Panc1 (cell line): ENCODE measurements at regions not wholly inside any gene's neighbourhood (a gene's known extent, or its start where the extent isn't known, plus 50 kb on each side); places are given as distances from the start of the nearest gene placed in this dataset.

Experiments used
- ATAC-seq: fragments of 200-7000 bp; cut with Tn5 transposase; 2 replicates; pipeline ENCODE4 v1.9.1; 2020; ENCODE audit warnings: mild to moderate bottlenecking, moderate library complexity
- BruUV-seq: library from RNA; stranded (reverse); fragments of 400-500 nt; replicated peaks from 2 replicates; lab custom pipeline; 2021; lab: Mats Ljungman, UMichigan
- CTCF ChIA-PET: fragments of 300-600 bp; sonication (Branson Sonifier 250); formaldehyde crosslinking; loops from one replicate; lab custom pipeline; 2022; ENCODE audit warnings: antibody characterized with exemption; lab: Charles Lee
- POLR2A ChIA-PET: fragments of 300-600 bp; sonication (Branson Sonifier 250); formaldehyde crosslinking; loops from one replicate; lab custom pipeline; 2022; ENCODE audit warnings: antibody characterized with exemption; lab: Charles Lee
- DNase-seq: peaks from one replicate; pipeline ENCODE4 v3.0.0-alpha.2; 2010; ENCODE audit warnings: low read depth, low spot score
- H3K27ac ChIP-seq: 2 replicates; pipeline ENCODE4 v1.5.1; 2011; ENCODE audit warnings: mild to moderate bottlenecking, low read length, inconsistent platforms
- H3K27me3 ChIP-seq: fragments of 200-500 bp; sonication (Bioruptor generic); 2 replicates; pipeline ENCODE4 v1.6.0; 2014; ENCODE audit warnings: low read length, inconsistent platforms; ENCODE audit not compliant: control insufficient read depth, insufficient read depth
- H3K36me3 ChIP-seq: fragments of 200-500 bp; sonication (Bioruptor generic); 2 replicates; pipeline ENCODE4 v1.5.1; 2014; ENCODE audit warnings: inconsistent platforms, mild to moderate bottlenecking, low read length, moderate library complexity; ENCODE audit not compliant: control insufficient read depth, insufficient read depth
- H3K4me1 ChIP-seq: 2 replicates; pipeline ENCODE4 v1.5.1; 2011; ENCODE audit warnings: inconsistent platforms, mild to moderate bottlenecking, low read length, moderate library complexity; ENCODE audit not compliant: control insufficient read depth, insufficient read depth
- H3K4me3 ChIP-seq, 2 experiments: 2 replicates each; pipeline ENCODE4 v1.5.1; 2011 to 2012; ENCODE audit warnings: low read depth in 2 of 2, low read length in 2 of 2, mild to moderate bottlenecking in 2 of 2, inconsistent platforms in 1 of 2, moderate library complexity in 1 of 2
- H3K9me3 ChIP-seq: fragments of 200-500 bp; sonication (Bioruptor generic); 2 replicates; pipeline ENCODE4 v1.5.1; 2014; ENCODE audit warnings: low read depth, mild to moderate bottlenecking, inconsistent platforms, low read length, moderate library complexity; ENCODE audit not compliant: control insufficient read depth, insufficient read depth
- CTCF ChIP-seq: fragments of 450-650 bp; IDR thresholded peaks from 2 replicates; pipeline ENCODE4 v1.5.1; 2017; ENCODE audit warnings: mild to moderate bottlenecking
- POLR2AphosphoS5 ChIP-seq: IDR thresholded peaks from 2 replicates; pipeline ENCODE4 v1.6.1; 2012; ENCODE audit warnings: mild to moderate bottlenecking, low read depth, low read length, moderate library complexity
- SIN3A ChIP-seq: IDR thresholded peaks from 2 replicates; pipeline ENCODE4 v1.6.1; 2012; ENCODE audit warnings: low read depth, mild to moderate bottlenecking, low read length, moderate library complexity, borderline replicate concordance; ENCODE audit not compliant: insufficient read depth
- TCF7L2 ChIP-seq: IDR thresholded peaks from 2 replicates; pipeline ENCODE4 v1.6.1; 2011; ENCODE audit warnings: mild to moderate bottlenecking, low read depth, low read length, inconsistent platforms
- in situ Hi-C: cut with HindIII; loops from 2 replicates; pipeline ENCODE4 v1.10.0; 2016; ENCODE audit warnings: low sequenced_read_pairs, low pct_unique_long_range_greater_than_20kb
- intact Hi-C: fragments of 100-400 bp; cut with micrococcal nuclease; formaldehyde crosslinking; loops from one replicate; pipeline ENCODE4 v1.10.0; 2022; ENCODE audit not compliant: unreplicated experiment
- TF ChIP-seq, protein P1 (sequence below), 2 experiments: IDR thresholded peaks; 2 replicates each; pipeline ENCODE4 v1.6.1; 2011 to 2012; ENCODE audit warnings: low read depth in 2 of 2, control low read depth in 1 of 2, low read length in 1 of 2, mild to moderate bottlenecking in 1 of 2, moderate library complexity in 1 of 2; ENCODE audit not compliant: insufficient read depth in 1 of 2

- BruUV-seq, result no TSS peak
- Histone ChIP-seq H3K27ac (no peak overlapping the region), H3K4me3 (no peak overlapping the region), H3K4me1 (no peaks in the 10 kb centered on the region), H3K27me3 (no peaks in the 10 kb centered on the region), H3K36me3 (no peaks in the 10 kb centered on the region), H3K9me3 (peaks cover 62% of the 10 kb centered on the region)
- ChIA-PET POLR2A (no interaction called here), CTCF (no interaction called here)
- ATAC-seq (no peak), DNase-seq (no peak)
- TF ChIP-seq SIN3A (no peak), POLR2AphosphoS5 (no peak), TCF7L2 (no peak), CTCF (no peak)
- TF ChIP-seq, protein P1, sequence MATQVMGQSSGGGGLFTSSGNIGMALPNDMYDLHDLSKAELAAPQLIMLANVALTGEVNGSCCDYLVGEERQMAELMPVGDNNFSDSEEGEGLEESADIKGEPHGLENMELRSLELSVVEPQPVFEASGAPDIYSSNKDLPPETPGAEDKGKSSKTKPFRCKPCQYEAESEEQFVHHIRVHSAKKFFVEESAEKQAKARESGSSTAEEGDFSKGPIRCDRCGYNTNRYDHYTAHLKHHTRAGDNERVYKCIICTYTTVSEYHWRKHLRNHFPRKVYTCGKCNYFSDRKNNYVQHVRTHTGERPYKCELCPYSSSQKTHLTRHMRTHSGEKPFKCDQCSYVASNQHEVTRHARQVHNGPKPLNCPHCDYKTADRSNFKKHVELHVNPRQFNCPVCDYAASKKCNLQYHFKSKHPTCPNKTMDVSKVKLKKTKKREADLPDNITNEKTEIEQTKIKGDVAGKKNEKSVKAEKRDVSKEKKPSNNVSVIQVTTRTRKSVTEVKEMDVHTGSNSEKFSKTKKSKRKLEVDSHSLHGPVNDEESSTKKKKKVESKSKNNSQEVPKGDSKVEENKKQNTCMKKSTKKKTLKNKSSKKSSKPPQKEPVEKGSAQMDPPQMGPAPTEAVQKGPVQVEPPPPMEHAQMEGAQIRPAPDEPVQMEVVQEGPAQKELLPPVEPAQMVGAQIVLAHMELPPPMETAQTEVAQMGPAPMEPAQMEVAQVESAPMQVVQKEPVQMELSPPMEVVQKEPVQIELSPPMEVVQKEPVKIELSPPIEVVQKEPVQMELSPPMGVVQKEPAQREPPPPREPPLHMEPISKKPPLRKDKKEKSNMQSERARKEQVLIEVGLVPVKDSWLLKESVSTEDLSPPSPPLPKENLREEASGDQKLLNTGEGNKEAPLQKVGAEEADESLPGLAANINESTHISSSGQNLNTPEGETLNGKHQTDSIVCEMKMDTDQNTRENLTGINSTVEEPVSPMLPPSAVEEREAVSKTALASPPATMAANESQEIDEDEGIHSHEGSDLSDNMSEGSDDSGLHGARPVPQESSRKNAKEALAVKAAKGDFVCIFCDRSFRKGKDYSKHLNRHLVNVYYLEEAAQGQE (IDR thresholded peaks at IDR 0.05; ENCODE audit: insufficient read depth in 1 of 2, low read depth in 2 of 2, low read length in 1 of 2), result no peak
- in situ Hi-C loops, result no loop called here
- intact Hi-C loops, result no loop called here
Observed at GRCh38 chr10:42519761-42520460, 118.5 kb downstream of the ZNF33B start.

DNA sequence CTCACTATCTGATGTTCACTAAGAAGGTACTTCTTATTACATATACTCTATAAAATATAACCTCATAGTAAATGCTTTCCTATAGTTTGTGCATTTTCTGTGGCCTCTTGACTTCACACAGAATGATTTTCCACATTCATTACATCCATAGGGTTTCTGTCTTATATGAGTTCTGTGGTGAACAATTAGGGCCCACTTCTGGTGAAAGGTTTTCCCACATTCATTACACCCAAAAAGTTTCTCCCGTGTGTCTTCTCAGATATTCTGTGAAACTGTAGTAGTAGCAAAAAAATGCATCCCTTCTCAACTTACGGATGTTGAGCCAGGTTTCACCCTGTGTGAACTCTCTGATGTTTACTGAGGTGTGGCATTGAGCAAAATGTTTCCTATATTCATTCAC, 119.3 kb downstream of the ZNF33B start:
- H3K9me3 ChIP-seq, result peaks cover 60% of the 10 kb centered on the region
- DNase-seq, result no peak
- ATAC-seq, result no peak
- H3K27ac ChIP-seq, result no peak overlapping the region
- no peak overlapping the region for H3K4me3 ChIP-seq
- no peak for TF ChIP-seq CTCF
- in situ Hi-C loops, result no loop called here
- H3K27me3 ChIP-seq, result no peaks in the 10 kb centered on the region
- no peaks in the 10 kb centered on the region for H3K36me3 ChIP-seq
- ChIA-PET CTCF (no interaction called here), POLR2A (no interaction called here)
- no TSS peak for BruUV-seq
- H3K4me1 ChIP-seq, result no peaks in the 10 kb centered on the region
- intact Hi-C loops, result no loop called here
